ENCODE measurements at regions not wholly inside any gene's neighbourhood (a gene's known extent, or its start where the extent isn't known, plus 50 kb on each side); places are given as distances from the start of the nearest gene placed in this dataset.

GRCh38 chr13:111519041-111519440 lies 198.6 kb downstream of the TEX29 start (continued):
- TF ChIP-seq CREB1 (CRISPR knock-in tag; IDR thresholded peaks at IDR 0.05; ENCODE audit: low read depth), result no peak
- TF ChIP-seq EZH2 (IDR thresholded peaks at IDR 0.05; ENCODE audit: low read depth, unreplicated experiment), result no peak
- TF ChIP-seq POLR2AphosphoS5 (IDR thresholded peaks at IDR 0.05; ENCODE audit: low read depth), result no peak
- no peak for TF ChIP-seq EZH2phosphoT487 (IDR thresholded peaks at IDR 0.05; ENCODE audit: unreplicated experiment)
- no peak for TF ChIP-seq CTCF (conservative IDR thresholded peaks at IDR 0.05; ENCODE audit: low read depth in 2 of 2)

- no peak overlapping the region for H2AFZ ChIP-seq
- no peaks in the 10 kb centered on the region for H3K27me3 ChIP-seq (ENCODE audit: insufficient read depth)
- no peaks in the 10 kb centered on the region for H3K36me3 Mint-ChIP-seq (ENCODE audit: low read depth)
- H3K79me2 ChIP-seq (replicated peaks; ENCODE audit: insufficient read depth), result no peaks in the 10 kb centered on the region
- peaks cover 3% of the 10 kb centered on the region for H3K4me1 Mint-ChIP-seq
- TF ChIP-seq CTCF (conservative IDR thresholded peaks at IDR 0.05; ENCODE audit: low read depth in 2 of 2) (no peak), EZH2phosphoT487 (IDR thresholded peaks at IDR 0.05; ENCODE audit: unreplicated experiment) (no peak), REST (IDR thresholded peaks at IDR 0.05; ENCODE audit: unreplicated experiment) (no peak), ZNF331 (CRISPR knock-in tag; IDR thresholded peaks at IDR 0.05; ENCODE audit: low read depth) (no peak), CREB1 (CRISPR knock-in tag; IDR thresholded peaks at IDR 0.05; ENCODE audit: low read depth) (no peak)
- H3K27ac ChIP-seq (ENCODE audit: low read depth), result no peak overlapping the region
- no peak overlapping the region for H3K4me3 Mint-ChIP-seq
- peaks cover 5% of the 10 kb centered on the region; the same call in 2 of the 3 replicates for H3K9me3 Mint-ChIP-seq
- no peaks in the 10 kb centered on the region for H3K36me3 ChIP-seq (ENCODE audit: insufficient read depth)
- H3K4me3 ChIP-seq, result no peak overlapping the region
- no peaks in the 10 kb centered on the region for H4K20me1 ChIP-seq (replicated peaks; ENCODE audit: insufficient read depth)
- no peak overlapping the region for H3K4me2 ChIP-seq
- no peak overlapping the region for H3K27ac Mint-ChIP-seq
- ATAC-seq (no peak), DNase-seq (ENCODE audit: low spot score) (no peak)
- no peaks in the 10 kb centered on the region for H3F3A ChIP-seq (replicated peaks; ENCODE audit: low read depth)
- H3K27me3 Mint-ChIP-seq (ENCODE audit: insufficient read depth, low read depth, poor library complexity), result peaks cover 5% of the 10 kb centered on the region
- H3K4me1 ChIP-seq (ENCODE audit: insufficient read depth), result no peaks in the 10 kb centered on the region
- peaks cover under 1% of the 10 kb centered on the region; the same call in 1 of the 2 replicates for H3K9me2 ChIP-seq (ENCODE audit: insufficient read depth)
Observed at GRCh38 chr13:111519490-111520170, 199.2 kb downstream of the TEX29 start.

All from GM23338 (cell line).